NCI-H774 (cell line): ENCODE measurements at regions not wholly inside any gene's neighbourhood (a gene's known extent, or its start where the extent isn't known, plus 50 kb on each side); places are given as distances from the start of the nearest gene placed in this dataset.
A peak's percentile ranks its signal among the peaks of the same experiment; 100 is the strongest.
"Not testable (repeated sequence)": the region's sequence is repeated elsewhere in the genome, so short reads cannot be mapped to it uniquely, and the experiment has no call there.

ENCODE experiments used
- DNase-seq: peaks from one replicate; lab custom pipeline; 2025; lab: John Stamatoyannopoulos, UW

DNA sequence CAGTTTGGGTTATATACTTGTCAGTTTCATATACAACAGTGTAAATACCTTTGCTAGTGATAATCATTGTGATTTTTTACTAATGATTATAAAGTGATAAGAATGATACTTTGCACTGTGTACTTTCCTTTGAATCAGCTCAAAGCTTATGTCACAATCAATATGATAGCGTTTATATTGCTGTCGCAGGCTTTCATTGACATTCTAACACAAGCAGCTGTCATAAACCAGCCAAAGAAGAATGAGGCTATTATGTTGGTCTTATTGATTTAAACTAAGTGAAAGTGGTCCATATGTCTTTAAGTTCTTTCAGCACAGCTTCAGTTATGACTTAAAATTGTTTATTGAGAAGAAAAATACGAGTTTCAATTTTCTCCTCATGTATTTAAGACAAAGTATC lies 272.7 kb upstream of the RGMB start:
- DNase-seq, result no peak

DNA sequence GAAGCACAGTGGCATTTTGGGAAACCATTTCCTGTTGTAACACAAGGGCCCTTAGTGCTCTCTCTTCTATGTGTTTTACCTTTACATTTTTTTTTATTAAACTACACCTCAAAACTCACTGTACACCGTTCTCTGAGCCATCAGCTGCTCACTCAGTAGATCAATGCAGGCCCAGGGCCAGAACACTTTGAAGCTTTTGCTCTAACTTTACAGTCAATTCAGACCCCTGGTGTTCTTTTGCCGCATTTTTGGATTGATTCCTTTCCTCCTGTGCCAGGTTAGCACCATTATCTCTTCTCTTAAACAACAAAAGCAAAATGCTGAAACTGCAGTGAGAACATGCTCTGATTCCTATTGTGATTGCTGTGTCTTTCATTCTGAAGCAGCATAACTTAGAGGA lies 269.8 kb upstream of the RGMB start:
- no peak for DNase-seq

DNA sequence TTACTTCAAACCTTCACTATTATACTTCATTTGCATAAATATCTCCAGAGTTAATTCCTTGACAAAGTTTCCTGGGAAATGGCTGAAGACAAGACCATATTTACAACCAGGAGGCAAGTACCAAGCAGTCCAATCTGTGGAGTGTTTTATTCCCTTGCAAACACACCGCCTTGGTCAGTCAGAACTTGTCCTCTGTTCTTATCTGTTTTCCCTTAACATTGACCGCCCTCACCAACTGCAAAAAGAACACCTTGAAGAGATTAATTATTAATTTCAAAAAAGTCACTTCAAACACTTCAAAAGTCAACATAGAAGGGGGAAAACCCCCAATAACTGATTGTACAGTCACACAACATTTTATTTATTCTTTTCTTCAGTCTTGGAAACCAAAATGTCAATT lies 269.0 kb upstream of the RGMB start:
- no peak for DNase-seq

DNA sequence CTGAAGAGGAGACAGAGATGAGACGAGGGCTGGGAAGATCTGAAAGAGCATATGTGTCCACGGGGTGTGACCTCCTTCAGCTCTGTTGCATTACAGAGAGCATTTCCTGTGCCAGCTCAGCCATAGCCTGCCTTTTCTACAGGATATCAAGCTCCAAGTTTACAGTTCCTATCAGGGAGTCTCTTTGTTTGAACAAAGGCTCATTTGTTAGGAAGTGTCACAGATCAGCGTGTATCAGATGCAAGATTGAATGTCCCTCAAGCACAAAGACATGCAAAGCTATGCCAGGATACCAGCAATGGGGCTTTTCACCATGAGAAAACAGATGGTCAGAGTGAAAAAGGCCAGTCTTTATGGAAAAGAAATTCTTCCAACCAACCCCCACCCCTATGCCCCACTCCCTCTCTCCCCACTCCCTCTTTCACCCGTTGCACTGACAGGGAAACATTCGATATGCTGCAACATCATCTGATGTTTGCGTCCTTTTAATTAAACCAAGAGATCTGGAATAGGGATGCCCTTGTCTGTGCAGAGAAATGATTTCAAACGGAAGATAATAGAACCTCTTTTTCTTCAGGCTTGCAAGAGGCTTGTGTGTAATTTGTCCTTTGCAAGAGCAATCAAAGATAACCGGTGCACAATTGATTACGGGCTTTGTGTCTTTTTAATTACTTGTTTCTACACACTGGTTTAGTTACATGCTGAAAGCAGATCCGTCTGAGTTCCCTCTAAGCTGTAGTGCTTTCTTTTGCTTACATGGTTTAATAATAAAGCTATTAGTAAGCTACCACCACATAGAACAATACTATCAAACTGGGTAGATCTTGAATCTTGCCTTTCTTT lies 263.1 kb upstream of the RGMB start:
- no peak for DNase-seq

DNA sequence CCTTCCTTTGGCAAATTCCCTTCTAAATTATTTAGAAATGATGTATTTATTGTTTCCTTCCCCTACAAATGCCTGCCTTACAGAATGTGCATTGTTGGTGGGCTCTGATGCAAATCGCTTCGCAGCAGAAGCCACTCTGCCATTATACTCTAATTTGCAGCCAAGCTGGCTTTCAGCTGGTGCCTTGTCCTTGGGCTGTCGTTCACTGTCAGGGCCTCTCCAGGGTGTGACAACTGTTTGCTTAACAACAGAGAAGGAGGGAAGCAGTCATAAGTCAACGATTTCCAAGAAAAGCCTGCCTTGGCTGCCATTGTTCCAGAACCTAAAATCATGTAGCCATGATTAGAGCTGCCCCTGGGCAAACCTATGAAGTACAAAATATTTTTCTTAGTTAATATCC lies 260.1 kb upstream of the RGMB start:
- no peak for DNase-seq

DNA sequence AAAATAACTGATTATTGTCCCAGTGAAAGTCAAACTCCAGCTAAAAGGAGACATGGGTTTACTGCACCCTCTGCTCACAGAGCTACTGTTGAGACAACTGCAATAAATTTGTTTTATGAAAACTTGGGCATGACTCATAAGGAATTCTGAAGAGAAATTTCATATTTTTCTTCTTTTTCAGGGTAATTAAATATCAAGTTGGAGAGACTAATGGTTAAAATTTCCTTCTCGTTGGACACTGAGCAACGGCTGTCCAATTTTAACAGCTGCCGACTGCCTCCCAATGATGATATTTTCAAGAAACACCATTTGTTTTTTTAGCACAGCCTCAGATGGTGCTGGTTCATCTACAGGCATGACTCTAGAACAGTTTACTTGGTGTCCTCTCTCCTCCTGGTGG lies 259.2 kb upstream of the RGMB start:
- no peak for DNase-seq

DNA sequence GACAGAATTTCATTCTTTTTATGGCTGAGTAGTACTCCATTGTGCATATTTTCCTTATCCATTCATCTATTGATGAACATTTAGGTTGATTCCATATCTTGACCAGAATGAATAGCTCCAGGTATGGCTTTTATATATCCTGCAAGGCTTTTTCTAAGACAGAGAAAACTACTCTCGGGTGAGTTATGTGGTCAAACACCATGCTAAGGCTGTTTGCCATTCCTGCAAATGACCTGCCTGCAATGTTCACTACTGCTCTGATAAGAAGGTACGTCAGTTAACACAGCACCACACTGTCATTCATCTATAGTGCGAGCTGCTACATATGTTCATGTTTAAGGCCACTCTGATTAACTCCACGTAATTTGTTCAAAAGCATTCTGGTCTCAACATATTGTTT lies 256.8 kb upstream of the RGMB start:
- DNase-seq, result no peak

DNA sequence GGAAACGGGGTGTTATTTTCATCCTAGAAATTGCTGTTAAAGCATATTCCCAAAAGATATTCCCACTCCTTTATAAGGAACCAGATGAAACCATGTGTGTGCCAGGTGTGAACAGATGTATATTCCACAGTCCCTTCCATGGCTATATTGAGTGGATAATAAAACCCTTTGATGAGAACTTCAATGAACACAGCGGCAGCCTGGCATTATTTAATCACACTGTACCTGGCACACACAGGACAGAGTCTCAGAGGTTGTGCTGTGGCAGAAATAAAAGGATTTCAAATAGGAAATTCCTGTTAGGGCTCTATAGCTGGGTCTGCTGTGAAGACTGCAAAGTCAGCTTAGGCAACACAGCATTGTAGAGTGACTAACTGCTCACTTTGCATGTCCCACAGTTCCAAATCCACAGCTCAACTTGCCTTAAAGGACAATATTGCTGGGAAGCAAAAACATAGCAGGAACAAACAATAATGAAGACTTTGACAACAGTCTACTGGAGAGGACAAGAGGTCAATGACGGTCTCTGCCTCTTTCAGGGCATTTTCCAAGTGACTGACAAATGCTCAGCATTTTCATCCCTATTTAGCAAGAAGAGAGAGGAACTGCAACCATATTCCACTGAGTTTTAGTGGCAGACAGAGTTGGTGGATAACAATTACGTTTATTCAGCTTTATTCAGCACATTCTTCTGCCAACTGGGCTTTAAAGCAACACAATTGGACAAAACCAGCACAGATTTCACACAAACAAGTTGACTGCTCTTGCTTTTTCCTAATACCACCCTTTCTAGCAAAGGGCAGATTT lies 255.7 kb upstream of the RGMB start:
- no peak for DNase-seq

DNA sequence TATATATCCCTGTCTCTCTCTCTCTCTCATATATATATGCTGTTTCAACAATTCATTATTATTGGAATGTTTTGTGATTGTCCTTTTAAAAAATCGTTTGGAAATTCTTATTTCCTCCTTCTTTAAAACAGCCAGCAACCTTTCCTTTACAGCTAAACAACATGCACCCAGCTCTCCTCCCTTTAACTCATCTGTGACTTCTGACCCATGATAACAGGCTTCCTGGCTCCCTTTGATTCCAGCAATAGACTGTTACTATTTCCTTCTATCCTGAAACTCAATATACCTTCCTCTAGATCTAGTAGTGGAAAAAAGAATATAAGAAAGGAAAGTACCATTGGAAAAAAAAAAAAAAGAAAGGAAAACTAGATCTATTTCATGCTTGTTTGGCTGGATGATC lies 254.7 kb upstream of the RGMB start:
- DNase-seq, result no peak

DNA sequence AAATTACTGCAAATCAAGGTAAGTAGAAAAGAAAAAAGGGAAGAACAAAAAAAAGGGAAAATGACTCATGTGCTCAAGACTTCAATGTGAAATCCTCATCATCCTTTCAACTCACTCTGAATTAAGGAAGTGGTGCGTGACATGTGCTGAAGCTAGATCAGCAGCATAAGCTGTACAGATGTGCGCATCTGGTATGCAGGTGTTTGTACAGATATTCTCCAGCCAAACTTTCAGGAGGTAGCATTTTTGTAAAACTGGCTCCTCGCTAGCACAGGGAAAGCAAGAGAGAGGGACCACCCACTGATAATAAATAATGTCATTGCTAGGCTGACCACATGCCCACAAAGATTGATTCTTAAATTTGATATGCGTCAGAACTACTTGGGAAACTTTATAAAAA lies 253.9 kb upstream of the RGMB start:
- no peak for DNase-seq

DNA sequence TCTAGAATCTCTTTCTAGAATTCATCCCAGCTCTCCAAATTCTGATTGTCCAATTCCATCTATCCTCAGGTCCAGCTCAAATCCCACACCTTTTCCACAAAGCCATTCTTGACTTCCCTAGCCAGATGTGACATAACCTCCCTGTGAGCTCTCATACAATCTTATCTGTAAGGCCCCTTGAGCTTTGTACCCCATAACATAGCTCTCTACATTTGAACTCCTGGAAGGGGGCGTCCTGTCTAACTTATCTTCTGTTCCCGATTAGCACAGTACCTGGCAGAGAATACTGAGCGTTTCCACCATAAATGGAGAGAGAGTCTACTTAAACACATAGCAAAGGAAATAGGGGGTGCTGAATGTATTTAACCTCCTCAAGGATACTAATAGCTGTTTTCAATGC lies 251.6 kb upstream of the RGMB start:
- DNase-seq, result no peak

DNA sequence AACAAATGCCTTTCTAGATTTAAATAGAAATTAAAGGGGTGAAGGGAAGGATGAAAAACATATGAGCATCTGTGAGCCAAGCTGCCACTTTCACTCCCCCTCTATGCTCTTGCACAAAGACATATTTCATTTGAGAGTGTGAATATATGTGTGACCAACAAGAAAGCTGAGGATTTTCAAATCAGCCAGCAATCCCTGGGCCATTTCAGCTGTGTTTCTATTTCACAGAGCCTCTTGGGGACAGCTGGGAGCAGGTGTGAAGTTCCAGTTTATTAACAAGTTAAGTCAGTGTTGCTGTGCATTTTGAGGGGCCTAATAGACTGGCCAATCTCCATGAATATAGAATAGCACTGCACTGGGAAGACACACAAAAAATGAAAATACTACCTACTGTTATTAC lies 248.7 kb upstream of the RGMB start:
- DNase-seq, result no peak

DNA sequence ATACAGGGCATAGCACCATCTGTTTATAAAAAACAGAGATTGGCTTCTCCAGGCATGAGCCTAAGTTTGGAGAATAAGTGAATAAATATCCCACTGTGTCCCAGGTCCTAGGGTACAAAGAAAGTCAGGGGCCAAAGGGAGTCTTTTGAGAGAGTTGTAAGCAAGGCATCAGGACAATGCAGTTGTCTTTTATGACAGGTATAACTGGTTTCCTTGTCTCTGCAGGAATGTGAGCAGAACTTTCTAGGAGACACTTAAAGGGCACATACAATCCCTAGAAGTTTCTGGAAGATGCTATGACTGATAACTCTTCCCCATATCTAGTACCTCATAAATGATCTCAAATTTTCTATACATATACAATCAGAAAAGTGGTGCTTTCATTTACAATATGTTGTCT lies 245.6 kb upstream of the RGMB start:
- DNase-seq, result no peak

DNA sequence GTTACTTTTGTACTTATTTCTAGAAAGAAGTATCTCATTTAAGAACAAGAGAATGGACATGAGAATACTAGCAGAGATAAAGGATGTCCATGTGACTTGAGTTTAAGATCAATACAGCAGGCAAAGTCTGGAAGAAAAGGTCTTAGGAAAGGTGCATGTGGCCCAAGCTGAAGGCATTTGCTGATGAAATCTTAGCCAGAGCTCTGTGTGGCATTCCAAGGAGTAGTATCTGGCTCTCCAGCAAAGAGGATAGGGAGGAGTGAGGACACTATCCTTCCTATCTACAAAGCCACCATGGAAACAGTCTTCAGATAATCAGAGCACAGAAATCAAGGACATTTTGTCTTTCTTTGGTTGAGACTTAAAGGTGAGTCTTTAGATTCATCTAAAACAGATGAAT lies 244.1 kb upstream of the RGMB start:
- DNase-seq, result no peak

DNA sequence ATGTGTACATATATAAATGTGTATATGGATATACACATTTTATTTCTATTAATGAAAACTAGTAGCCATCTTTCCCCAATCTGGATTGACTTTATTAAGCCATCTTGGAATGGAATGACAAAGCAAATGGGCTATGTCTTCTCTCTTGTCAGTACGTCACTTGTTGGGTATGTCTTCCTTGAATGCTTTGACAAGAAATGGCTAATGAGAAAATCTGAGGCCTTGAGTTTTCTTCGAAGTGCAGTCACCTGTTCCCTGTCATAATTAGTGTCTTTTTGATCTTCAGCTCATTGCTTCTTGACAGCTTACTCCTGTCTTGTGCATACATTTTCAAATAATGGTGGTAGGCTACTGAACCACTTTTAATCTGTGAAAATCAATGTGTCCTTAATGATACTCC lies 243.2 kb upstream of the RGMB start:
- no peak for DNase-seq

DNA sequence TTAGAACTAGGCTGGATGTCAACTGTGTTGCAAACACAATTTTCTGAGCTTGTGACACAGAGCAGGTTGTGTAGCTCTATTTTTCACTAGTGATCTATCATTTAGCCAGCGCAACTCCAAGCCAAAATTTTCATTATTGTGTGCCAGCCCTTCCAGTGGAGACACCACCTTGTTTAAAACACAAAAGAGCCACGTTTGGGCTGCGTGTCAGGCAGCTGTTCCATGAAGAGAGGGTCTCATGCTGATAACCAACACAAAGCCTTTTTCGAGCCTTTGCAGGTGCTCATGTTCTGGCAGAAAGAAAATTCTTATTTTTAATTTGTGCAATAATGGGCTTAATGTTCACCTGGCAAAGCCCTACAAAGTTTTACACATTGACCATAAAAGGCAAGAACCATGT lies 237.6 kb upstream of the RGMB start:
- DNase-seq, result peak; percentile 2

DNA sequence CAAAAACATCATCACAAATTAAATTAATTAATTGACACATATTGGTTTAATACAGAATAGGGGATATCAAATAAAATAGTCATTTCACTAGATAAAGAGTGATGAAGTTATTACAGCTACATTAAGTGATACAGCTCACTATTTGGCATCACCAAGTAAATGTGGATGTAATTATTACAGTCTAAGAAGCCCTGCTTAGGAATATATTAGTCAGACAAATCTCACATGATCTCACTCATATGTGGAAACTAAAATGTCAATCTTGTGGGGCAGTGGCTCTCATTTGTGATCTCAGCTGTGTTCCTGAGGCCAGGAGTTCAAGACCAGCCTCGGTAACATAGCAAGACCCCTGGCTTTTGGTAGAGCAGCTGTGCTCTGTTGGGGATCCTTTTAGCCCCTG lies 233.4 kb upstream of the RGMB start:
- no peak for DNase-seq

DNA sequence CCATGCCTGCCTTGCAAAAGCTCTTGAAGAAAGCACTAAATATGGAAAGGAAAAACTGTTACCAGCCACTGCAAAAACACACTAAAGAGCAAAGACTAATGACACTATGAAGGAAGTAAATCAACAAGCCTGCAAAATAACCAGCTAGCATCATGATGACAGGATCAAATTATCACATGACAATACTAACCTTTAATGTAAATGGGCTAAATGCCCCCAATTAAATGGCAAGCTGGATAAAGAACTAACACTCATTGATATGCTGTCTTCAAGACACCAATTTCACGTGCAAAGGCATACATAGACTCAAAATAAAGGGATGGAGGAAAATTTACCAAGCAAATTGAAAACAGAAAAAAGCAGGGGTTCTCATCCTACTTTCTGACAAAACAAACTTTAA lies 231.8 kb upstream of the RGMB start:
- DNase-seq, result no peak

DNA sequence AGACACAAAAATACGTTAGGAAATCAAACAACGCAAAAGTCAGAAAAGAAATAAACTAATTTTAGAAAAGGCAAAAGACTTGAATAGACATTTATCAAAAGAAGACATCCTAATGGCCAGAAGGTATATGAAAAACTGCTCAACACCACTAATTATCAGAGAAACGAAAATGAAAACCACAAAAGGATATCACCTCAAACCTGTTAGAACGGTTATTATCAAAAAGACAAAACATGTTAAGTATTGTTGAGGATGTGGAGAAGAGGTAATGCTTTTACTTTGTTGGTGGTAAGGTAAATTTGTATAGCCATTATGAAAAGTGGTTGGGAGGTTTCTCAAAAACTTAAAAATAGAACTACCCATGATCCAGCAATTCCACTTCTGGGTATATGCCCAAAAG lies 230.0 kb upstream of the RGMB start:
- no peak for DNase-seq

DNA sequence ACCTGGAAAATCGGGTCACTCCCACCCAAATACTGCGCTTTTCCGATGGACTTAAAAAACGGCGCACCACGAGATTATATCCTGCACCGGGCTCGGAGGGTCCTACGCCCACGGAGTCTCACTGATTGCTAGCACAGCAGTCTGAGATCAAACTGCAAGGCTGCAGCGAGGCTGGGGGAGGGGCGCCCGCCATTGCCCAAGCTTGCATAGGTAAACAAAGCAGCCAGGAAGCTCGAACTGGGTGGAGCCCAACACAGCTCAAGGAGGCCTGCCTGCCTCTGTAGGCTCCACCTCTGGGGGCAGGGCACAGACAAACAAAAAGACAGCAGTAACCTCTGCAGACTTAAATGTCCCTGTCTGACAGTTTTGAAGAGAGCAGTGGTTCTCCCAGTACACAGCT lies 226.5 kb upstream of the RGMB start:
- not testable (repeated sequence) for DNase-seq

DNA sequence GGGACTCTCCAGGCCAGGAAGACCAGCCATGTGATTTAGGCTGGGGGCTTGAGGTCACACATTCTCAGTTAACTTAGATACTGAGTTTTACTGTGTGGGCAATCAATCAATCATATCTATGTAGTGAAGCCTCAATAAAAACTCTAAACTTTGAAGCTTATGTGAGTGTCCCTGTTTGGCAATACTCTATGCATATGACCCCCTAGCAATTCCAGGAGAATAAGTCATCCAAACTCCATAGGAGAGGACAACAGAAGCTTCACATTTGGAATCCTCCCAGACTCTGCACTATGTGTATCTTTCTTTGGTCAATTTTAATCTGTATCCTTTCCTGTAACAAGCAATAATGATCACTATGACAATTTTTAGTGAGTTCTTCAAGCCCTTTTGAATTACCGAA lies 216.8 kb upstream of the RGMB start:
- no peak for DNase-seq

DNA sequence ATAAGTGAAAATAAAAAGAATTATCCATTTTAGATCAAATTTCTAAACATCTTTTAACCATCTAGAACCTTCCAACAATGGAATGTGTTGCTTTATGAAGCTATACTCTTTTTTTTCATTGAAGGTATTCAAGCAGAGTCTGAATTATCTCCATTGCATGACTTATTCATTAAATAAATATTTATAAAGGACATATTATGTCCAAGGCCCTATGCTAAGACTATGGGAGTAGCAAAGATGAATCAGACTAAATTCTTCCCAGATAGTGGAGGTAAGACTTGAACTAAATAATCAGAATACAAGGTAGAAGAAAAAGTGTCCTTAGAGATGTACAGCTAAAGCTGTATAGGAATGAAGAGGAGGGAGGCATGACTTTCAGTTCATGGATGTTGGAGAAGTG lies 215.5 kb upstream of the RGMB start:
- no peak for DNase-seq

DNA sequence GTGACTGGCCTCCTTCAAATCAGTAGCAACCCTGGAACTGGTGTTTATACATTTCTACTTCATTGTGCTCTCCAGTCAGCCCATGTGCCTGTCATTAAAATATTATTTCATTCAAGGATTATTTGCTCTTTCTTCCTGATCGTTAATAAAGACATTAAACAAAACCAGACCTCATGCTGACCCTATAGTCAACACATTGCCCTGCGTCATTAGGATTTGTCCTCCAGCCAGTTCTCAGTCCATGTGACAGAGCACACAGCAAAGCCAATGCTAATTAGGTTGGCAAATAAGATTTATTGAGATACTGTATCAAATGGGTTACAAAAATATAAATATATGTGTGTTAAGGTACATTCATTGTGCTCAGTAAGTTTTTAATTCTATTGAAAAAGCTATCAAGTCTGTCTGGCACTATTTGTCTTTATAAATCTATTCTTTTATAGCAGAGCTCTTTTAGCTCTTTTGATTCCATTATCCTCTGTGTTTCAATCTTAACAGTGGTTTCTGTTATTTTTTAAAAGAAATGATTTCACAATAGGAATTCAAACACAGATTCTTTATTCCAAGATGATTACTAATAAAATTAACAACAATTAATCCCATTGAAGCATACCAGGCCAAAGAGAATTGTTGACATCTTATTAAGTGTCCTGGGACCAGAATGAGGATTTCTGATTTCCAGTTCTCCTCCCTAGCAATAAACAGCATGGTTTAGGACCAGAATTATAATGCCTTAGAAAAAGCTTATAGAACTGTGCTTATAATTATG lies 209.4 kb upstream of the RGMB start:
- peak; percentile 7 for DNase-seq
